Heart left ventricle (tissue), 16 donors: ENCODE measurements at regions not wholly inside any gene's neighbourhood (a gene's known extent, or its start where the extent isn't known, plus 50 kb on each side); places are given as distances from the start of the nearest gene placed in this dataset.

Experiments
- ATAC-seq, 4 donors: fragments of 200-7000 bp; cut with Tn5 transposase; one replicate each; pipeline ENCODE4 v1.9.1; 2020 to 2022; ENCODE audit warnings: moderate library complexity in 4 of 4, mild to moderate bottlenecking in 3 of 4, moderate number of reproducible peaks in 1 of 4
- DNase-seq, 5 donors: peaks; one replicate each; pipeline ENCODE4 v3.0.0-alpha.2; 2020
- H3K27ac ChIP-seq, 12 donors: fragments of 200-600 bp; sonication (generic) in 4 of 12; one replicate each; pipeline versions ENCODE4 v1.5.0 to v1.8.0; 2016 to 2022; ENCODE audit warnings: mild to moderate bottlenecking in 2 of 12
- H3K27me3 ChIP-seq, 9 donors: fragments of 200-600 bp; sonication (generic) in 2 of 9; one replicate each; pipeline versions ENCODE4 v1.5.1 to v1.8.0; 2016 to 2022; ENCODE audit warnings: mild to moderate bottlenecking in 3 of 9
- H3K36me3 ChIP-seq, 9 donors: fragments of 200-600 bp; sonication (generic) in 2 of 9; one replicate each; pipeline versions ENCODE4 v1.5.0 to v1.8.0; 2018 to 2022; ENCODE audit warnings: mild to moderate bottlenecking in 2 of 9
- H3K4me1 ChIP-seq, 12 donors: fragments of 200-600 bp; sonication (generic) in 4 of 12; one replicate each; pipeline versions ENCODE4 v1.5.0 to v1.8.0; 2016 to 2022; ENCODE audit warnings: mild to moderate bottlenecking in 3 of 12
- H3K4me3 ChIP-seq, 12 donors: fragments of 200-600 bp; sonication (generic) in 4 of 12; one replicate each; pipeline versions ENCODE4 v1.5.0 to v1.8.0; 2017 to 2022; ENCODE audit warnings: mild to moderate bottlenecking in 9 of 12, moderate library complexity in 4 of 12
- H3K9me3 ChIP-seq, 12 donors: fragments of 200-600 bp; sonication (generic) in 4 of 12; one replicate each; pipeline versions ENCODE4 v1.5.0 to v1.8.0; 2016 to 2022; ENCODE audit warnings: mild to moderate bottlenecking in 1 of 12
- CTCF ChIP-seq, 12 donors: fragments of 200-600 bp; sonication (generic) in 4 of 12; IDR thresholded peaks; one replicate each; pipeline versions ENCODE4 v1.5.0 to v1.8.0; 2018 to 2022; ENCODE audit warnings: antibody characterized with exemption in 12 of 12, mild to moderate bottlenecking in 5 of 12
- POLR2A ChIP-seq, 2 donors: fragments of 450-650 bp; IDR thresholded peaks; one replicate each; pipeline ENCODE4 v1.6.1; 2017; ENCODE audit warnings: antibody characterized with exemption in 2 of 2, mild to moderate bottlenecking in 2 of 2, moderate library complexity in 2 of 2
- WGBS, 4 donors: extraction: QIAGEN DNeasy Blood & Tissue Kit in 2 of 4; methylation state at CpG; one replicate each; pipeline versions ENCODE4 v1.1.5 to v1.1.7; 2013 to 2018; 5-methylcytosine and 5-hydroxymethylcytosine counted together
- intact Hi-C, 10 donors: fragments of 100-400 bp; cut with DNase I; formaldehyde crosslinking; loops; one replicate each; pipeline versions ENCODE4 v1.11.1 to v1.14.2; 2022
- donor health status: ischemic (EF 13 %, LVEDD 7.1; RV severe dilation, severe dysfunction).
- donor health status: healthy with polysubstance abuse.
- donor health status: DM: no; HTN: yes; CAD: no.
- donor health status: DM: no; HTN: no; CAD: no.
- donor health status: ischemic (EF 25% LVEDD 6.9; RV normal size, moderate dysfunction).
- donor health status: ischemic (EF 25% LVEDD 5.7; RV mildly dilated, moderate dysfunction).
- donor health status: healthy.
- donor health status: DM: yes; HTN: yes; CAD: no.
- donor health status: ischemic (EF 35%, LVEDD 5.7; RV mildly dilated, moderate dysfunction).
- donor health status: nonischemic (EF 11% LVEDD 7.7; RV severe dilation, severe dysfunction).
- donor health status: DM: yes; HTN: yes; CAD: no.
- donor health status: PGD.
- donor health status: ischemic (EF 29% LVEDD 5.4; RV normal size, mild dysfunction).
- donor health status: nonischemic (EF 23%, LVEDD 6.1; RV moderate dilation, normal function).

GRCh38 chr13:44273991-44274770, 99.4 kb upstream of the SERP2 start:
- 57 to 73% (median 64%) methylated on average over 6 of the region's 6 CpGs for WGBS, 4 donors
- peak overlapping the region in 7 of 12 donors; percentile 4 to 41 (median 7) for H3K4me3 ChIP-seq
- intact Hi-C loops = loop anchor here in 1 of 10 donors (5.0 kb wide), 1 partner anchor 33 kb away; no protein-coding TSS in a partner anchor
- H3K4me1 ChIP-seq = peaks cover 2 to 58% (median 37%) of the 10 kb centered on the region in 12 donors
- no peaks in the 10 kb centered on the region for H3K27me3 ChIP-seq
- peak overlapping the region; percentile 45 to 89 (median 76) for H3K27ac ChIP-seq
- DNase-seq (peak in 1 of 5 donors; percentile 28), ATAC-seq (peak; percentile 61 to 87 (median 70))
- no peaks in the 10 kb centered on the region for H3K36me3 ChIP-seq
- TF ChIP-seq POLR2A (IDR thresholded peaks at IDR 0.05) (no peak), CTCF (IDR thresholded peaks at IDR 0.05) (no peak)
- no peaks in the 10 kb centered on the region for H3K9me3 ChIP-seq

GRCh38 chr13:44274771-44275205, 98.8 kb upstream of the SERP2 start:
- Histone ChIP-seq H3K4me1 (peaks cover 2 to 58% (median 37%) of the 10 kb centered on the region in 12 donors), H3K4me3 (peak overlapping the region in 7 of 12 donors; percentile 4 to 41 (median 7))
- WGBS, 4 donors = 56 to 65% (median 63%) methylated on average over 2 of the region's 2 CpGs

GRCh38 chr13:44275381-44275780, 98.2 kb upstream of the SERP2 start:
- H3K4me1 ChIP-seq = peaks cover 2 to 58% (median 36%) of the 10 kb centered on the region in 12 donors
- no peak for ATAC-seq
- peak overlapping the region in 9 of 12 donors; percentile 45 to 89 (median 76) for H3K27ac ChIP-seq
- no peaks in the 10 kb centered on the region for H3K27me3 ChIP-seq
- H3K36me3 ChIP-seq = no peaks in the 10 kb centered on the region
- TF ChIP-seq POLR2A (IDR thresholded peaks at IDR 0.05) = no peak
- no peak for TF ChIP-seq CTCF (IDR thresholded peaks at IDR 0.05)
- H3K4me3 ChIP-seq = no peak overlapping the region
- H3K9me3 ChIP-seq = no peaks in the 10 kb centered on the region
- DNase-seq = no peak
- intact Hi-C loops = no loop called here

More at GRCh38 chr13:44274771-44275205, 98.8 kb upstream of the SERP2 start:
- ATAC-seq (no peak), DNase-seq (no peak)
- intact Hi-C loops = loop anchor here in 1 of 10 donors (5.0 kb wide), 1 partner anchor 33 kb away; no protein-coding TSS in a partner anchor
- peak overlapping the region; percentile 45 to 89 (median 76) for H3K27ac ChIP-seq
- no peaks in the 10 kb centered on the region for H3K9me3 ChIP-seq
- TF ChIP-seq POLR2A (IDR thresholded peaks at IDR 0.05) (no peak), CTCF (IDR thresholded peaks at IDR 0.05) (no peak)
- no peaks in the 10 kb centered on the region for H3K36me3 ChIP-seq
- H3K27me3 ChIP-seq = no peaks in the 10 kb centered on the region

- DNase-seq (no peak), ATAC-seq (no peak)
- H3K4me3 ChIP-seq = no peak overlapping the region
- H3K4me1 ChIP-seq = peaks cover 2 to 57% (median 31%) of the 10 kb centered on the region in 12 donors
- intact Hi-C loops = no loop called here
- H3K36me3 ChIP-seq = no peaks in the 10 kb centered on the region
- H3K27ac ChIP-seq = peak overlapping the region in 1 of 12 donors; percentile 85
- TF ChIP-seq CTCF (IDR thresholded peaks at IDR 0.05) (no peak), POLR2A (IDR thresholded peaks at IDR 0.05) (no peak)
- no peaks in the 10 kb centered on the region for H3K9me3 ChIP-seq
- 64 to 96% (median 84%) methylated on average over 3 of the region's 3 CpGs for WGBS, 4 donors
- H3K27me3 ChIP-seq = no peaks in the 10 kb centered on the region
Observed at GRCh38 chr13:44276061-44276460, 97.6 kb upstream of the SERP2 start.
